ENCODE measurements at regions not wholly inside any gene's neighbourhood (a gene's known extent, or its start where the extent isn't known, plus 50 kb on each side); places are given as distances from the start of the nearest gene placed in this dataset.

GRCh38 chr2:128668946-128669345 lies 350.3 kb upstream of the HS6ST1 start:
- H3K4me2 ChIP-seq (ENCODE audit: low read depth, low read length) = no peak overlapping the region
- no peak for DNase-seq (ENCODE audit: low spot score)
- no TSS peak for BruUV-seq (replicated peaks)
- peaks cover 4 to 11% of the 10 kb centered on the region in 2 experiments; a peak in 2 of 5 replicates for H3K27me3 ChIP-seq (ENCODE audit: control insufficient read depth in 1 of 2, insufficient read depth in 2 of 2, low read length in 2 of 2)
- H3K4me1 ChIP-seq (ENCODE audit: insufficient read depth, low read length) = no peaks in the 10 kb centered on the region
- no peak for TF ChIP-seq GABPA (IDR thresholded peaks at IDR 0.05; ENCODE audit: low read depth, low read length)
- TF ChIP-seq GABPA (CRISPR knock-in tag; IDR thresholded peaks at IDR 0.05; ENCODE audit: low read depth) = no peak
- no peak for TF ChIP-seq ZNF710 (CRISPR knock-in tag; IDR thresholded peaks at IDR 0.05; ENCODE audit: borderline replicate concordance)
- no peak for TF ChIP-seq HDAC1 (CRISPR knock-in tag; IDR thresholded peaks at IDR 0.05)
- TF ChIP-seq ZNF776 (CRISPR knock-in tag; IDR thresholded peaks at IDR 0.05) = no peak
- no peak for TF ChIP-seq TCF7 (IDR thresholded peaks at IDR 0.05; ENCODE audit: low read depth)
- no peak for TF ChIP-seq MLLT10 (CRISPR knock-in tag; IDR thresholded peaks at IDR 0.05)
- TF ChIP-seq PHF8 (CRISPR knock-in tag; IDR thresholded peaks at IDR 0.05) = no peak
- TF ChIP-seq, protein P1, sequence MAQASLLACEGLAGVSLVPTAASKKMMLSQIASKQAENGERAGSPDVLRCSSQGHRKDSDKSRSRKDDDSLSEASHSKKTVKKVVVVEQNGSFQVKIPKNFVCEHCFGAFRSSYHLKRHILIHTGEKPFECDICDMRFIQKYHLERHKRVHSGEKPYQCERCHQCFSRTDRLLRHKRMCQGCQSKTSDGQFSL (CRISPR knock-in tag; IDR thresholded peaks at IDR 0.05) = no peak
- TF ChIP-seq KDM5A (IDR thresholded peaks at IDR 0.05; ENCODE audit: borderline replicate concordance, low read length) = no peak
- no peak for TF ChIP-seq SP140L (CRISPR knock-in tag; IDR thresholded peaks at IDR 0.05; ENCODE audit: borderline replicate concordance)
- no peak for TF ChIP-seq MLX (CRISPR knock-in tag; IDR thresholded peaks at IDR 0.05)
- TF ChIP-seq GPBP1L1 (CRISPR knock-in tag; IDR thresholded peaks at IDR 0.05) = no peak
- TF ChIP-seq, protein P2, sequence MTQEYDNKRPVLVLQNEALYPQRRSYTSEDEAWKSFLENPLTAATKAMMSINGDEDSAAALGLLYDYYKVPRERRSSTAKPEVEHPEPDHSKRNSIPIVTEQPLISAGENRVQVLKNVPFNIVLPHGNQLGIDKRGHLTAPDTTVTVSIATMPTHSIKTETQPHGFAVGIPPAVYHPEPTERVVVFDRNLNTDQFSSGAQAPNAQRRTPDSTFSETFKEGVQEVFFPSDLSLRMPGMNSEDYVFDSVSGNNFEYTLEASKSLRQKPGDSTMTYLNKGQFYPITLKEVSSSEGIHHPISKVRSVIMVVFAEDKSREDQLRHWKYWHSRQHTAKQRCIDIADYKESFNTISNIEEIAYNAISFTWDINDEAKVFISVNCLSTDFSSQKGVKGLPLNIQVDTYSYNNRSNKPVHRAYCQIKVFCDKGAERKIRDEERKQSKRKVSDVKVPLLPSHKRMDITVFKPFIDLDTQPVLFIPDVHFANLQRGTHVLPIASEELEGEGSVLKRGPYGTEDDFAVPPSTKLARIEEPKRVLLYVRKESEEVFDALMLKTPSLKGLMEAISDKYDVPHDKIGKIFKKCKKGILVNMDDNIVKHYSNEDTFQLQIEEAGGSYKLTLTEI (CRISPR knock-in tag; conservative IDR thresholded peaks at IDR 0.05) = no peak
- no peak for TF ChIP-seq ZNF7 (CRISPR knock-in tag; IDR thresholded peaks at IDR 0.05)
- TF ChIP-seq CHCHD3 (CRISPR knock-in tag; IDR thresholded peaks at IDR 0.05) = no peak
- ChIA-PET CTCF (ENCODE audit: low intra/inter-chr PET ratio, low total read pairs) (no interaction called here), POLR2A (no interaction called here)
- ATAC-seq = no peak
- no peak overlapping the region for H3K27ac ChIP-seq (ENCODE audit: extremely low read length, insufficient read depth, low read length)
- H3K9ac ChIP-seq (ENCODE audit: insufficient read depth, low read depth, low read length) = no peak overlapping the region
- no peak overlapping the region for H3K4me3 ChIP-seq (replicated peaks in 1 of 3; ENCODE audit: insufficient read depth in 1 of 3, low read depth in 2 of 3, low read length in 3 of 3)
- H3K9me3 ChIP-seq (ENCODE audit: low read length) = no peaks in the 10 kb centered on the region
- intact Hi-C loops (cut with micrococcal nuclease; ENCODE audit: unreplicated experiment) = no loop called here
- H3K36me3 ChIP-seq (replicated peaks in 1 of 2; ENCODE audit: control insufficient read depth in 1 of 2, insufficient read depth in 2 of 2, low read length in 2 of 2) = no peaks in the 10 kb centered on the region
- H4K20me1 ChIP-seq (ENCODE audit: insufficient read depth, low read length) = no peaks in the 10 kb centered on the region
- no peaks in the 10 kb centered on the region for H3K79me2 ChIP-seq (ENCODE audit: insufficient read depth, low read length)
- H2AFZ ChIP-seq (ENCODE audit: low read length) = no peak overlapping the region
- 27% methylated on average over 2 of the region's 2 CpGs for WGBS (ENCODE audit: low lambda C conversion rate)
- in situ Hi-C loops (cut with HindIII; ENCODE audit: extremely low pct_ligation_motif_present, low pct_unique_long_range_greater_than_20kb) = no loop called here
- no peak for FAIRE-seq
